CD8-positive, alpha-beta memory T cell (primary cell): ENCODE measurements at regions not wholly inside any gene's neighbourhood (a gene's known extent, or its start where the extent isn't known, plus 50 kb on each side); places are given as distances from the start of the nearest gene placed in this dataset.

Source experiments
- CTCF ChIA-PET: fragments of 350-600 bp; sonication (Branson Sonifier 250); formaldehyde crosslinking; loops from one replicate; lab custom pipeline; 2021; ENCODE audit warnings: antibody characterized with exemption; lab: Charles Lee
- POLR2A ChIA-PET: fragments of 350-600 bp; sonication (Branson Sonifier 250); formaldehyde crosslinking; loops from one replicate; lab custom pipeline; 2021; ENCODE audit warnings: antibody characterized with exemption; lab: Charles Lee
- DNase-seq, 5 donors: peaks; one replicate each; pipeline versions ENCODE4 v3.0.0 to v3.0.0-alpha.2; 2020 to 2022; ENCODE audit warnings: mixed read lengths in 1 of 5
- H3K27ac ChIP-seq: one replicate; pipeline ENCODE4 v1.7.0; 2013; ENCODE audit warnings: low read depth, mild to moderate bottlenecking, low read length, moderate library complexity
- H3K27me3 ChIP-seq: 2 replicates; pipeline ENCODE4 v1.7.0; 2013; ENCODE audit warnings: low read length, mild to moderate bottlenecking; ENCODE audit not compliant: insufficient read depth, poor library complexity, severe bottlenecking
- H3K36me3 ChIP-seq: 2 replicates; pipeline ENCODE4 v1.7.0; 2013; ENCODE audit warnings: mild to moderate bottlenecking, low read length, moderate library complexity; ENCODE audit not compliant: insufficient read depth
- H3K4me1 ChIP-seq: 2 replicates; pipeline ENCODE4 v1.7.0; 2013; ENCODE audit warnings: mild to moderate bottlenecking, low read length, moderate library complexity; ENCODE audit not compliant: insufficient read depth
- H3K4me3 ChIP-seq: 2 replicates; pipeline ENCODE4 v1.7.0; 2013; ENCODE audit warnings: mild to moderate bottlenecking, low read length
- H3K9me3 ChIP-seq: 2 replicates; pipeline ENCODE4 v1.7.0; 2013; ENCODE audit warnings: mild to moderate bottlenecking, low read length
- H3K27ac Mint-ChIP-seq, 8 donors: one replicate each; pipeline ENCODE4 v1.8.0; 2020 to 2021; ENCODE audit warnings: mixed read lengths in 8 of 8, mild to moderate bottlenecking in 6 of 8, inconsistent platforms in 3 of 8, moderate library complexity in 3 of 8
- H3K27me3 Mint-ChIP-seq, 2 donors: one replicate each; pipeline ENCODE4 v1.8.0; 2020 to 2021; ENCODE audit warnings: mixed read lengths in 2 of 2, mild to moderate bottlenecking in 1 of 2, moderate library complexity in 1 of 2
- H3K36me3 Mint-ChIP-seq, 3 donors: one replicate each; pipeline ENCODE4 v1.8.0; 2020 to 2021; ENCODE audit warnings: mixed read lengths in 3 of 3, inconsistent platforms in 1 of 3, mild to moderate bottlenecking in 1 of 3
- H3K4me1 Mint-ChIP-seq, 3 donors: one replicate each; pipeline ENCODE4 v1.8.0; 2020 to 2021; ENCODE audit warnings: mixed read lengths in 3 of 3, inconsistent platforms in 1 of 3, mild to moderate bottlenecking in 1 of 3
- H3K4me3 Mint-ChIP-seq, 7 donors: one replicate each; pipeline ENCODE4 v1.8.0; 2020 to 2021; ENCODE audit warnings: mixed read lengths in 7 of 7, mild to moderate bottlenecking in 6 of 7, moderate library complexity in 4 of 7, inconsistent platforms in 2 of 7
- H3K9me3 Mint-ChIP-seq, 5 donors: one replicate each; pipeline ENCODE4 v1.8.0; 2020 to 2022; ENCODE audit warnings: mixed read lengths in 5 of 5, mild to moderate bottlenecking in 3 of 5, moderate library complexity in 2 of 5, inconsistent platforms in 1 of 5

DNA sequence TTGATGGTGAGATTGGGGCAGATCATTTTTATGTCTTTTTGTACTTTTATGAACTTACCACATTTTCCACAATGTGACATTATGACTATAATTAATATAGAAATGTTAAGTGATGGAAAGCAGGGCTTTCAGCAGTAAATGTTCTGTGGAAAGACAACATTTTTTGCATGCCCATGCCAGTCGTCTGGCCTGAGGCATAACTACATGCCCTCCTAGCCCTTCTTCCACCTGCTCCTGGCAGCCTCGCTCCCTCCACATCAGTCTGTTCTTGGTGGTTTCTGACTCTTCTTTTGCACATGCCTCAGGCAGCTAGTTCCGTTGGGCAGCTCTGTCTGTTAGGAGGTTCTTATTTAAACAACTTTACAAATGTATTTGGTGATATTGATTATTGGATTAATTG is 182.0 kb upstream of the TWIST2 start:
- Mint-ChIP-seq H3K27me3 (peaks cover 10 to 35% of the 10 kb centered on the region in 2 donors), H3K27ac (no peak overlapping the region), H3K4me3 (no peak overlapping the region), H3K9me3 (peaks cover 7 to 16% (median 13%) of the 10 kb centered on the region in 5 donors), H3K36me3 (peaks cover 0 to 4% (median 2%) of the 10 kb centered on the region in 3 donors), H3K4me1 (no peaks in the 10 kb centered on the region)
- no peaks in the 10 kb centered on the region for H3K4me1 ChIP-seq
- ChIA-PET CTCF (no interaction called here), POLR2A (no interaction called here)
- DNase-seq, result no peak
- no peak overlapping the region for H3K27ac ChIP-seq
- H3K4me3 ChIP-seq, result no peak overlapping the region
- H3K27me3 ChIP-seq, result no peaks in the 10 kb centered on the region
- no peaks in the 10 kb centered on the region for H3K36me3 ChIP-seq
- no peaks in the 10 kb centered on the region for H3K9me3 ChIP-seq

DNA sequence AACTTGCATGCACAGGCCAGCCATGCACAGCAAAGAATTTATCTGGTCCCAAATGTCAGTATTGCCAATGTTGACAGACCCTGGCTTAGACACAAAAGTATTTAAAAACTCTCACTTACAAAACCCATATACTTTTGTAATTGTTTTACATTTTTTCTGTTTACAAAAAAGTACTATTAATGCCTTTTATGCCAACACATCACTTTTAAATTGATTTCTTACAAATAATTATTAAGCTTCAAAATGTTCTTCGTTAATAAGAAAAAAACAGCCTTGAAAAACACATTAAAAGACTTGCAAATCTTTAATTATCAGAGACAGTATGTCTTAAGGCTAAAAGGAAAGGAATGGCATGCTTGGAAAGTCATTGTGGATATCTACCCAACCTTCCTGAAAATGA is 181.3 kb upstream of the TWIST2 start:
- no peak overlapping the region for H3K4me3 ChIP-seq
- Mint-ChIP-seq H3K4me3 (no peak overlapping the region), H3K9me3 (peaks cover 4 to 15% (median 8%) of the 10 kb centered on the region in 5 donors), H3K4me1 (no peaks in the 10 kb centered on the region), H3K27ac (no peak overlapping the region), H3K27me3 (peaks cover 10 to 32% of the 10 kb centered on the region in 2 donors), H3K36me3 (peaks cover 0 to 4% (median 2%) of the 10 kb centered on the region in 3 donors)
- no peaks in the 10 kb centered on the region for H3K4me1 ChIP-seq
- H3K9me3 ChIP-seq, result no peaks in the 10 kb centered on the region
- H3K27ac ChIP-seq, result no peak overlapping the region
- H3K27me3 ChIP-seq, result no peaks in the 10 kb centered on the region
- ChIA-PET CTCF (no interaction called here), POLR2A (no interaction called here)
- no peaks in the 10 kb centered on the region for H3K36me3 ChIP-seq
- no peak for DNase-seq

DNA sequence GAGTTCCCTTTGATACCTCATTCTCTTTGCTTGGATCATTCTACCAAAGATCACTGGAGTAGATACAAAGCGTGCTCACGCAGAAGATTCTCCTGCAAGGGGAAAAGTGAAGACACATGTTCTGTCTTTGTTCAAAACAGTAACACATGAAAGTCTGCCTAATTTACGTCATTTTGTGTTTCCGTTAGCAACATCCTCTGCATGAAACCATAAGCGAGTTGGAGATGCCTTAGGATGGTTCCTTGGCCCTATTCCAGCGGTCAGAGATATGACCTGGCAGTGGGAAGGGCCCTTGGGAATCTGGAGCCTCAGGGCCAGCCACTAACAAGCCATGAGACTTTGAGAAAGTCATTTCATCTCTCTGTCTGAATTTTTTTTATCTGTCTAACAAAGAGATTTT is 180.9 kb upstream of the TWIST2 start:
- H3K4me1 Mint-ChIP-seq, result no peaks in the 10 kb centered on the region
- Histone ChIP-seq H3K4me3 (no peak overlapping the region), H3K4me1 (no peaks in the 10 kb centered on the region), H3K27ac (no peak overlapping the region), H3K27me3 (no peaks in the 10 kb centered on the region), H3K36me3 (no peaks in the 10 kb centered on the region), H3K9me3 (no peaks in the 10 kb centered on the region)
- H3K27ac Mint-ChIP-seq, result no peak overlapping the region
- peaks cover 10 to 32% of the 10 kb centered on the region in 2 donors for H3K27me3 Mint-ChIP-seq
- DNase-seq, result no peak
- ChIA-PET POLR2A (no interaction called here), CTCF (no interaction called here)
- H3K36me3 Mint-ChIP-seq, result peaks cover 0 to 4% (median 2%) of the 10 kb centered on the region in 3 donors
- H3K9me3 Mint-ChIP-seq, result peaks cover 4 to 13% (median 8%) of the 10 kb centered on the region in 5 donors
- H3K4me3 Mint-ChIP-seq, result no peak overlapping the region

DNA sequence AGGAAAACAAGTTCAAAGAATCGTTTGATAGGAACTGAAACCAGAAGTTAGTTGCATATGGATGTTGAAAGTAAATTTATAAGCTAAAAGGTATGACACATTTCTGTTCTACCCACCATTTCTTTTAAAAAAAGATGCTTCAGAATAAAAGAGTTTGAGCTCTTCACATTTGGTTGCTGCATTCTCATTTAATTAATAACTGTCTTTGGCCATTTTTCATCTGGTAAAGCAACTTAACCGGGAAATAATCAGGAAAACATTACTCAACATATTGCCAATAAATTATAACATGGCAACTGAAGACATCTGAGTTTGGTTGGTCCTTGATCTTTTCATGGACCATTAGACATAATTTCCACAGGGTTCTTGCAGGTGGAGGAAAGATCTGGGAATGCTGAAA is 180.2 kb upstream of the TWIST2 start:
- Histone ChIP-seq H3K4me3 (no peak overlapping the region), H3K27me3 (no peaks in the 10 kb centered on the region), H3K9me3 (no peaks in the 10 kb centered on the region), H3K4me1 (no peaks in the 10 kb centered on the region), H3K36me3 (no peaks in the 10 kb centered on the region), H3K27ac (no peak overlapping the region)
- Mint-ChIP-seq H3K4me1 (no peaks in the 10 kb centered on the region), H3K9me3 (peaks cover 4 to 13% (median 7%) of the 10 kb centered on the region in 5 donors), H3K27me3 (peaks cover 10 to 30% of the 10 kb centered on the region in 2 donors), H3K27ac (no peak overlapping the region), H3K4me3 (no peak overlapping the region), H3K36me3 (peaks cover 0 to 4% (median 2%) of the 10 kb centered on the region in 3 donors)
- DNase-seq, result no peak
- ChIA-PET POLR2A (no interaction called here), CTCF (no interaction called here)

DNA sequence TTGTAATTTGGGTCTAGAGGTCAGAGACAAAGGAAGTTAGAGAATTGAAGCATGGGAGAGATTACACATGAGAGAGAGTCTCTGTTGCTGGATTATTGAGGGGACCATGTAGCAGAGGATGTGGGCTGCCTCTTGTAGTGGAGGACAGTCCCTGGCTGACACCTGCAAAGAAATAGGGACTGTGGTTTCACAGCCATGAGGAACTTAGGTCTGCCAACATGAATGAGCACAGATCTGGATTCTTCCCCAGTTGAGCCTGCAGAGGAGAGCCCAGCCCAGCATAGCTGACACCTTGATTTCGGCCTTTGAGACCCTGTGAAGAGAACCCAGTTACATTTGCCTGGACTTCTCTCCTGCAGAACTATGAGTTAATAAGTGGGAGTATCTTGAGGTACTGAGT is 179.5 kb upstream of the TWIST2 start:
- peaks cover 0 to 13% (median 4%) of the 10 kb centered on the region in 5 donors for H3K9me3 Mint-ChIP-seq
- POLR2A ChIA-PET, result no interaction called here

DNA sequence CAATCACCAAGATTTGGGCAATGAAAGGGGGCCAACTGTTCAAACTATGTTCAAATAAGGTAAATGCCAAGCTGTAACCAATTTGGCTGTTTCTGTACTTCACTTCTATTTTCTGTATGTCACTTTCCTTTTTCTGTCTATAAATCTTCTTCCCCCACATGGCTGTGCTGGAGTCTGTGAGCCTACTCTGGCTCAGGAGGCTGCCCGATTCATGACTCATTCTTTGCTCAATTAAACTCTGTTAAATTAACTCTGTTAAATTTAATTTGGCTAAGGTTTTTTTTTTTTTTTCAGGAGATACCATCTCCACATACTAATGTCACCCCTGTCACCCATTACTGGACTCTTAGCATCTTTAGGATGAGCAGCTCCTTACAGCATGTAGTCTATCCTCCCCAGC is 178.8 kb upstream of the TWIST2 start:
- no peaks in the 10 kb centered on the region for H3K9me3 ChIP-seq
- no peak overlapping the region for H3K27ac ChIP-seq
- Mint-ChIP-seq H3K4me3 (no peak overlapping the region), H3K4me1 (no peaks in the 10 kb centered on the region), H3K36me3 (peaks cover 0 to 2% (median 0%) of the 10 kb centered on the region in 3 donors), H3K27ac (no peak overlapping the region), H3K27me3 (peaks cover 6 to 21% of the 10 kb centered on the region in 2 donors), H3K9me3 (peaks cover 0 to 9% (median under 1%) of the 10 kb centered on the region in 5 donors)
- POLR2A ChIA-PET, result no interaction called here
- H3K27me3 ChIP-seq, result no peaks in the 10 kb centered on the region
- no peak for DNase-seq
- H3K4me1 ChIP-seq, result no peaks in the 10 kb centered on the region
- no peaks in the 10 kb centered on the region for H3K36me3 ChIP-seq
- H3K4me3 ChIP-seq, result no peak overlapping the region
- CTCF ChIA-PET, result no interaction called here

More for the DNA sequence above, 179.5 kb upstream of the TWIST2 start:
- no peak overlapping the region for H3K4me3 ChIP-seq
- no peaks in the 10 kb centered on the region for H3K9me3 ChIP-seq
- CTCF ChIA-PET, result no interaction called here
- Mint-ChIP-seq H3K27me3 (peaks cover 10 to 26% of the 10 kb centered on the region in 2 donors), H3K36me3 (peaks cover 0 to 4% (median 2%) of the 10 kb centered on the region in 3 donors), H3K27ac (no peak overlapping the region), H3K4me3 (no peak overlapping the region), H3K4me1 (no peaks in the 10 kb centered on the region)
- H3K36me3 ChIP-seq, result no peaks in the 10 kb centered on the region
- H3K4me1 ChIP-seq, result no peaks in the 10 kb centered on the region
- DNase-seq, result no peak
- no peaks in the 10 kb centered on the region for H3K27me3 ChIP-seq
- H3K27ac ChIP-seq, result no peak overlapping the region

DNA sequence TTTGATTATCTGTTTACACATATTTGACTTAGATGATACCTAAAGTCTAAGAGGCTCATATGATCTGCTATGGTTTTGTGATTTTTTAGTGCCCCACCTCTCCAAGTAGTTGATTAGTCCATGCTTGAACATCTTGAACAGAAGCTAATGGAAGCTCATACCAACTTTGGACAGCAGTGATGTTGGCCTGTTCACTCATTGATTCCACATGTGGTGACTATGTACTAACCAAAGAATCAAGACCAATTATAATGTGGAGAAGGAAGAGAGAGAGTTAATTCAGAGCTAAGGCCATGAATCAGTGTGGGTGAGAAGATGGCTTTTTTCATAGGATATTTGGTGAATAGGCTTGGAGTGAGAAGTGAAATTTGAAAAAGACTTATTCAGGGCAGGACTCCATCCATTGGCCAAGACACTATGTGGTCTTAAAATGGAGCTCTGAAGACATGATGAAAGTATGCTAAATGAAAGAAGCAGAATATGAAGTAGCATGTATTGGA is 178.3 kb upstream of the TWIST2 start:
- Histone ChIP-seq H3K4me1 (no peaks in the 10 kb centered on the region), H3K9me3 (no peaks in the 10 kb centered on the region), H3K36me3 (no peaks in the 10 kb centered on the region), H3K27me3 (no peaks in the 10 kb centered on the region), H3K27ac (no peak overlapping the region), H3K4me3 (no peak overlapping the region)
- peaks cover 6 to 21% of the 10 kb centered on the region in 2 donors for H3K27me3 Mint-ChIP-seq
- H3K9me3 Mint-ChIP-seq, result peaks cover 0 to 5% (median 3%) of the 10 kb centered on the region in 5 donors
- DNase-seq, result no peak
- ChIA-PET POLR2A (no interaction called here), CTCF (no interaction called here)
- no peaks in the 10 kb centered on the region for H3K4me1 Mint-ChIP-seq
- no peak overlapping the region for H3K4me3 Mint-ChIP-seq
- H3K36me3 Mint-ChIP-seq, result peaks cover 0 to 2% (median 0%) of the 10 kb centered on the region in 3 donors
- no peak overlapping the region for H3K27ac Mint-ChIP-seq

DNA sequence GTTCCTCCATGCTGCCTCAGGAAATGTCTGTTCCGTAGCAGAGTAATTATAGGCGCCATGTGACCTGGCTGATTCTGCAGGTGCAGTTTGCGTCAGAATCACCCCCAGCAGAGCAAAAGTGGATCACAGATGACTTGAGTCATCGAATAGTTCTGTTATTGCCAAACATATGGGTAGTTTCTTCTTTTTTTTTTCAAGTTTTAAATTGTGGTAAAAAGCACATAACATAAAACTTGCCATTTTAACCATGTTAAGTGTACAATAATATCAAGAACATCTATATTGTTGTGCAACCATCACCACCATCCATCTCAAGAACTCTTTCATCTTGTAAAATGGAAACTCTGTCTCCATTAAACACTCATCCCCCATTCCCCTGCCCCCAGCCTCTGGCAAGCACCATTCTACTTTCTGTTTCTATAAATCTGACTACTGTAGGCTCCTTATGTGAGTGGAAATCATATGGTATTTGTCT is 177.7 kb upstream of the TWIST2 start:
- no peak overlapping the region for H3K4me3 Mint-ChIP-seq
- H3K27ac Mint-ChIP-seq, result no peak overlapping the region
- Histone ChIP-seq H3K4me3 (no peak overlapping the region), H3K27ac (no peak overlapping the region), H3K4me1 (no peaks in the 10 kb centered on the region), H3K27me3 (no peaks in the 10 kb centered on the region), H3K9me3 (no peaks in the 10 kb centered on the region), H3K36me3 (no peaks in the 10 kb centered on the region)
- CTCF ChIA-PET, result no interaction called here
- POLR2A ChIA-PET, result no interaction called here
- no peaks in the 10 kb centered on the region for H3K36me3 Mint-ChIP-seq
- no peaks in the 10 kb centered on the region for H3K4me1 Mint-ChIP-seq
- DNase-seq, result no peak
- H3K9me3 Mint-ChIP-seq, result peaks cover 0 to 5% (median 3%) of the 10 kb centered on the region in 5 donors
- H3K27me3 Mint-ChIP-seq, result peaks cover 6 to 20% of the 10 kb centered on the region in 2 donors
